Activated CD4-positive, alpha-beta T cell treated with anti-CD3 and anti-CD28 coated beads, Interleukin-2, amount 10 ng/mL, durations not matched to agents 7 days and 5 days (primary cell): ENCODE measurements at regions not wholly inside any gene's neighbourhood (a gene's known extent, or its start where the extent isn't known, plus 50 kb on each side); places are given as distances from the start of the nearest gene placed in this dataset.
"Not testable (repeated sequence)": the region's sequence is repeated elsewhere in the genome, so short reads cannot be mapped to it uniquely, and the experiment has no call there.

Experiments used
- CTCF ChIA-PET: fragments of 350-600 bp; sonication (Branson Sonifier 250); formaldehyde crosslinking; loops from one replicate; lab custom pipeline; 2021; ENCODE audit warnings: antibody characterized with exemption; lab: Charles Lee
- POLR2A ChIA-PET: fragments of 350-600 bp; sonication (Branson Sonifier 250); formaldehyde crosslinking; loops from one replicate; lab custom pipeline; 2021; ENCODE audit warnings: antibody characterized with exemption; lab: Charles Lee
- DNase-seq: peaks from one replicate; pipeline ENCODE4 v3.0.0-alpha.2; 2020
- H3K27ac Mint-ChIP-seq: one replicate; pipeline ENCODE4 v1.8.0; 2021; ENCODE audit warnings: mild to moderate bottlenecking, moderate library complexity, mixed read lengths
- H3K27me3 Mint-ChIP-seq: one replicate; pipeline ENCODE4 v1.8.0; 2021; ENCODE audit warnings: mixed read lengths
- H3K36me3 Mint-ChIP-seq: one replicate; pipeline ENCODE4 v1.8.0; 2021; ENCODE audit warnings: low read depth, mixed read lengths
- H3K4me1 Mint-ChIP-seq: one replicate; pipeline ENCODE4 v1.8.0; 2021; ENCODE audit warnings: mixed read lengths
- H3K4me3 Mint-ChIP-seq: one replicate; pipeline ENCODE4 v1.8.0; 2021; ENCODE audit warnings: mild to moderate bottlenecking, moderate library complexity, mixed read lengths
- H3K9me3 Mint-ChIP-seq: one replicate; pipeline ENCODE4 v1.8.0; 2021; ENCODE audit warnings: mixed read lengths

DNA sequence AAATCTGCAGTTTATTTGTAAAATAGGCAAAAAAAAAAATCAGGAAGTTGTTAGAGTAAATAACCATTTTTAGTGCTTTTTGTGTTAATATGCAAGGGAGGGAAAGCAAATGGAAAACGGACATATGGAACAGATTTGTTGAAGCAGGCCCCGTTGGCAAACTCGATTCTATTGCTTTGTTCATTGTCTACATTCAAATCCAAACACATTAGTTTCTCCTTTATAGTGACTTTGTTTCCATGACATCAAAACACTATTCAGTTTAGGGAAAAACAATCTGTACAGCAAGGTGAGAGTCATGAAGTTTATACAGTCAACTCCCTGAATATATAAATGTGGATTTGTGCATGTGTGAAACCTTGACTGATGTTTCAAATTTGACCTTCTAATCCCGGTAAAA, 142.2 kb downstream of the FAM47A start:
- no peaks in the 10 kb centered on the region for H3K27me3 Mint-ChIP-seq
- no peak overlapping the region for H3K4me3 Mint-ChIP-seq
- CTCF ChIA-PET = no interaction called here
- H3K27ac Mint-ChIP-seq = no peak overlapping the region
- no peaks in the 10 kb centered on the region for H3K9me3 Mint-ChIP-seq
- no peak for DNase-seq
- POLR2A ChIA-PET = no interaction called here
- no peaks in the 10 kb centered on the region for H3K4me1 Mint-ChIP-seq
- H3K36me3 Mint-ChIP-seq = no peaks in the 10 kb centered on the region

DNA sequence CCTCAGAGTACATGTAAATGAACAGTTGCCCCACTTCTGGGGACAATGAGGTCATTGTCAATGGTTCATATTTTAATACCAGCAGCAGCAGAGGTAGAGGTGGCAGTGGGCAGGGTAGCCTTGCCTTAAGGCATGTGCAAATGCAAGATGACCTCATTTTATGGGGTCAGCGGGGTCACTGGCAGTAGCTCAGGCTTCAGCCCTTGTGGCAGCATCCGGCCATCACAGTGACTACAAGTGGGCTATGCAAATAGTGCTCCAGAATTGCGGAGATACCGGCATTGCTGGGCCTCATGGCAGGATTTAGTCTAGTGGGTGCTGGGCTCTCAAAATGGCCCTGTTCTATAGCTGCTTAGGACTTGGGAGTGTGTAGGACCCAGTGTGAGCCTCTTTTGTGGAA, 144.7 kb downstream of the FAM47A start:
- POLR2A ChIA-PET = no interaction called here
- H3K4me1 Mint-ChIP-seq = no peaks in the 10 kb centered on the region
- H3K4me3 Mint-ChIP-seq = no peak overlapping the region
- no peaks in the 10 kb centered on the region for H3K36me3 Mint-ChIP-seq
- CTCF ChIA-PET = no interaction called here
- no peaks in the 10 kb centered on the region for H3K9me3 Mint-ChIP-seq
- no peak for DNase-seq
- H3K27ac Mint-ChIP-seq = no peak overlapping the region
- H3K27me3 Mint-ChIP-seq = no peaks in the 10 kb centered on the region

DNA sequence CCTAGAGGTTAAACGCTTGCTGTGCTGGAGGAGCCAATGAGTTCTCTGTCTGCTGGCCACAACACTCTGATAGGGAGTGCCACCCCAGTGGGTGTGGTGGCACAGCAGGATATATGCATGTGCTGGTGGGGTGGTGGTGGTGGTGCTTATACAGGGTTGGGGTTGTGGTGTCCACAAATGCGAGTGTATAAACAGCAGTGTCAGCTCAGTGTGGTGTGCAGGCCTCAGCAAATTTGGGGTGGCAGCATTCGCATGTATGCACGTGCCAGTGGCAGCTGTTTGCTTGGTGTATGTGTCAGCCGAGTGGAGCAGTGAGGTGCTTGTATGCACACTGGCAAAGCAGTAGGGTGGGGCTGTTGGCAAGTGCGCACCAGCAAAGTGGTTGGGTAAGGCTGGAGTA, 157.4 kb downstream of the FAM47A start:
- Mint-ChIP-seq H3K4me1 (no peaks in the 10 kb centered on the region), H3K36me3 (no peaks in the 10 kb centered on the region), H3K27ac (no peak overlapping the region), H3K4me3 (no peak overlapping the region), H3K27me3 (no peaks in the 10 kb centered on the region), H3K9me3 (peaks cover 3% of the 10 kb centered on the region)
- DNase-seq = no peak
- CTCF ChIA-PET = no interaction called here
- POLR2A ChIA-PET = no interaction called here

DNA sequence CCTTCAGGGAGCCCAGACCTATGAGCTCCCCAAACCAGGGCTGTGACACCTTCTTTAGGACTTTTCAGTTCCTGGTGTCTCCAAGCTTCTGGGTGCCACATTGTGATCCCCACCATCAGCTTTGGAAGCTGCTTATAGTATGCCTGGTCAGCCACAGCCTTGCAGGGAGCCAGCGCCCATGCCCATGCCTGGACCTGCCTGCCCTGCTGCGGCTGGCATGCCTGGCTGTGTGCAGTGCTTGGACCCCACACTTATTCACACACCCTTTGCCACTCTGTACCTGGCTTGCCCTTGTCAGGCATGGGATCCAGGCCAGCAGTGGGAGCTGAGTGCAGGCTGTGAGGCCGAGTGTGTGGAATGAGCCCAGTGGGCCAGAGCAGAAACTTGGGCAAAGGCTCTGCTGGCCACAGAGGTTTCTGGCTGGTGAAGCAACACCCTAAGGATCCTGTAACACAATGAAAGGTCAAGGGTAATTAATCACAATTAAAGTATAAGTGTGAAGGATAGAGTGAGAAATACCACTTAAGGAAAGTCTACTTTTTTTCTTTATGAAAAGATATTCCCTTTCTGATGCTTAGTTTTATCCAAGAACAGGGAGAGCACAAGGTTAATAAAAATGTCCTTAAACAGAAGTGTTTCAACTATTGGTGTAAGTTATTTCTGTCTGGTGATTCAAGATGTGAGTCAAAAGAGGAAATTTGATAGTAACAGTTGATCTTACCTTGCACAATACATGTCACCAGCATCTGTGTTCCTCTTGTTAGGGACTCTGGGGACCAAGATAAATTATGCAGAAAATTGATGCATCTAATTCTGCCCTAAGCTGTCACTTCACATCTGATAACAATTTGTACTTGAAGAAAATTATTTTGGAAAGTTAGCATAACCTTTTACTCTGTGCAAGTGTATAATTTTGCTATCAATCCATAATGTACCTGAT, 161.8 kb downstream of the FAM47A start:
- ChIA-PET CTCF (no interaction called here), POLR2A (no interaction called here)
- no peak overlapping the region for H3K27ac Mint-ChIP-seq
- no peak overlapping the region for H3K4me3 Mint-ChIP-seq
- no peak for DNase-seq
- H3K9me3 Mint-ChIP-seq = peaks cover 3% of the 10 kb centered on the region
- no peaks in the 10 kb centered on the region for H3K36me3 Mint-ChIP-seq
- no peaks in the 10 kb centered on the region for H3K27me3 Mint-ChIP-seq
- H3K4me1 Mint-ChIP-seq = no peaks in the 10 kb centered on the region

DNA sequence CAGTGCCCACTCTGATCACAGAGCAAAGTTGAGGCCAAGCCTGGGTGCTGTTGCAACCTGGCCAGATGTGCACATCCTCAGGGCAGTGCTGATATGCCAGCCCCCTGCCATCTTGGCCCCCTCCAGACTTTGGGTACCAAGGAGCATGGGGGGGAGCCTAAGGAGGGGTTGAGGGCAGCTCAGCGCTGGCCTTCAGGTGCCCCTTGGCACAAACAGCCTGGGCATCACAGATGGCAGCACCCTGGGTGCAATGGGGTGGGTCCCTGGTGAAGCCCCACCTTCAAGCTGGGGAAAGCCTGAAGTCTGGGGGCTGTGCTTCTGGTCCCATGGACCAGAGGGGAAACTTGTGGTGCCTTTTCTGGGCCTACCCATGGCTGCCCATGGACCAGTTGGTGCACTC, 163.0 kb downstream of the FAM47A start:
- Mint-ChIP-seq H3K9me3 (peaks cover 3% of the 10 kb centered on the region), H3K36me3 (no peaks in the 10 kb centered on the region), H3K27me3 (no peaks in the 10 kb centered on the region), H3K27ac (no peak overlapping the region), H3K4me3 (no peak overlapping the region), H3K4me1 (no peaks in the 10 kb centered on the region)
- CTCF ChIA-PET = no interaction called here
- DNase-seq = no peak
- POLR2A ChIA-PET = no interaction called here

DNA sequence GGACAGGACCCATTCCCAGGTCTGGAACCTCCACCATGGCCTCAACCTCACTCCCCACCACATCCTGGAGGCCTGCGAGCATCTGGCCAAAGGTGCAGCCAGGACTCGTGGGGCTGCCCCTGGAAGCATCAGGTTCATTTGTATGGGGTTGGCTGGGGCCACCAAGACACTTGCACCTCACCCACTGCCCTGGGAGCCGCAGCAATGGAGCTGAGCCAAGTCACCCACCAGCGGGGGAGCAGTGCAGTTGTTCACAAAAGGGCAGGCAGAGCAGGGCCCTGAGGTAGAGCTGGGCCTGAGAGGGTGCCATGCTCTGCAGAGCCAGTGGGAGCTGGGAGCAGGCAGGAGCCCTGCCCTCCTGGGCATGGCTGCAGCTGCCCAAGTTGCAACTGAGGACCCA, 163.5 kb downstream of the FAM47A start:
- ChIA-PET CTCF (no interaction called here), POLR2A (no interaction called here)
- Mint-ChIP-seq H3K4me1 (no peaks in the 10 kb centered on the region), H3K27ac (no peak overlapping the region), H3K4me3 (no peak overlapping the region), H3K27me3 (no peaks in the 10 kb centered on the region), H3K36me3 (no peaks in the 10 kb centered on the region), H3K9me3 (peaks cover under 1% of the 10 kb centered on the region)
- DNase-seq = no peak

DNA sequence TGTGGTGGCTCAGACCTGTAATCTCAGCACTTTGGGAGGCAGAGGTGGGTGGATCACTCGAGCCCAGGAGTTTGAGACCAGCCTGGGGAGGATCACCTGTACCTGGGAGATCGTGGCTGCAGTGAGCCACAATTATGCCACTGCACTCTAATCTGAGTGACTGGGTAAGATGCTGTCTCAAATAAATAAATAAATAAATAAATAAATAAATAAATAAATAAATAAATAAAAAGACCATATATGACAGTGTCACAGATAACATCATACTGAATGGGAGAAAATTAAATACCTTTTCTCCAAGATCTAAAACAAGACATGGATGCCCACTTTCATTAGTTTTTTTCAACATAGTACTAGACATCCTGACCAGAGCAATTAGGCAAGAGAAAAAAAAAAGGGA, 182.8 kb downstream of the FAM47A start:
- Mint-ChIP-seq H3K27ac (no peak overlapping the region), H3K36me3 (no peaks in the 10 kb centered on the region), H3K9me3 (peaks cover 6% of the 10 kb centered on the region), H3K4me1 (no peaks in the 10 kb centered on the region), H3K4me3 (no peak overlapping the region), H3K27me3 (no peaks in the 10 kb centered on the region)
- DNase-seq = no peak
- ChIA-PET CTCF (no interaction called here), POLR2A (no interaction called here)

DNA sequence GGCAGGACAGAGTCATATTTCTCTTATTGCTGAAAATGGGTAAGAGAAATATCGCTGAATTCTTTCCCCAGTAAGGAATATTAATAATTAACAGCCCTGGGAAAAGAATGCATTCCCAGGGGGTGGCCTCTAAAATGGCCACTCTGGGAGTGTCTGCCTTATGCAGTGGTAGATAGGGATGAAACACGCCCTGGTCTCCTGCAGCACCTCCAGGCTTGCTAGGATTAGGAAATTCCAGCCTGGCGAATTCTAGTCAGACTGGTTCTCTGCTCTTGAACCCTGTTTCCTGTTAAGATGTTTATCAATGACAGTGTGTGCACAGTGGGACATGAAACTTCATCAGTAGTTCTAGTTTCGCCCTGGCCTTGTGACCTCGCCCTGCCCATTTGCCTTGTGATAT, 205.9 kb downstream of the FAM47A start:
- H3K36me3 Mint-ChIP-seq, H3K4me1 Mint-ChIP-seq, POLR2A ChIA-PET, H3K27ac Mint-ChIP-seq, H3K27me3 Mint-ChIP-seq, H3K4me3 Mint-ChIP-seq, DNase-seq, H3K9me3 Mint-ChIP-seq, CTCF ChIA-PET: not testable (repeated sequence)

DNA sequence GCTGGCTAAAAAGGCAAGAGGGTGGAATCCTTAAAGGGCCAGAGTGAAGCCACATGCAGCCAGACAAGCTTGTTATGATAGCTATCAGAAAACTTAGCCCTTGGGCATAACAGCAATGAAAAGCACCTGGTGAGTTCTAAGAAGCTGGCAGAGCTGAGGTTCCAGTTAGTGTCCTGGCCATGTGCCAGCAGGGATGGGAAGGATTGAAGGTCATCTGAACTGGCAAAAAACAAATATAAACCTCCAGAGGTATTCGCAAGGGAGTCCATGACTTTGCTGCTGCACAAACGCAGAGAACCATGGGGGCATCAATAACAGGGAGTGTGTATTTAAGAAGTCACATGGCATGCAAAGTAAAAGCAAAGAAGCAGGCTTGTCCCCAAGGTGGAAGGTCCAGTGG, 208.9 kb downstream of the FAM47A start:
- no peaks in the 10 kb centered on the region for H3K27me3 Mint-ChIP-seq
- H3K27ac Mint-ChIP-seq = no peak overlapping the region
- H3K36me3 Mint-ChIP-seq = no peaks in the 10 kb centered on the region
- ChIA-PET POLR2A (no interaction called here), CTCF (no interaction called here)
- H3K9me3 Mint-ChIP-seq = peaks cover 2% of the 10 kb centered on the region
- DNase-seq = no peak
- no peak overlapping the region for H3K4me3 Mint-ChIP-seq
- H3K4me1 Mint-ChIP-seq = no peaks in the 10 kb centered on the region

DNA sequence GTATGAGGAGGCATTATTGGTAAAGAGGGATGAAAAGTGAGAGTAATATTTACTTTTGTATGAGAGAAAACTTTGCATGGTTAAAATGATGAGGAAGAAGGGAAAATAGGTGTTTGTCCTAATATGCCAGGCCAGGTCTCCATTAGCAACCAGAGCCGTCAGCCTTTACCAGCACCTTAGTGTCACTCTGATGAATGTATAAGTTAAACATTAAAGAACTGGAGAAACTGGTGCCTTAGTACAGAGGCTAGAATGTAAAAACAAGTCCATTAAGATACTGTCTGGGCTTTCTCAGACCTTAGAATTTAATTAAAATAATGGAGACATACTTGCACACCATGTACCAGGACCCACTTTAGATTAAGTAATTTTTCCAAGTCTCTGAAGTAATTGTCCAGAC, 222.3 kb downstream of the FAM47A start:
- H3K27me3 Mint-ChIP-seq = no peaks in the 10 kb centered on the region
- ChIA-PET CTCF (no interaction called here), POLR2A (no interaction called here)
- no peaks in the 10 kb centered on the region for H3K36me3 Mint-ChIP-seq
- no peak for DNase-seq
- no peaks in the 10 kb centered on the region for H3K4me1 Mint-ChIP-seq
- no peak overlapping the region for H3K4me3 Mint-ChIP-seq
- no peaks in the 10 kb centered on the region for H3K9me3 Mint-ChIP-seq
- H3K27ac Mint-ChIP-seq = no peak overlapping the region

DNA sequence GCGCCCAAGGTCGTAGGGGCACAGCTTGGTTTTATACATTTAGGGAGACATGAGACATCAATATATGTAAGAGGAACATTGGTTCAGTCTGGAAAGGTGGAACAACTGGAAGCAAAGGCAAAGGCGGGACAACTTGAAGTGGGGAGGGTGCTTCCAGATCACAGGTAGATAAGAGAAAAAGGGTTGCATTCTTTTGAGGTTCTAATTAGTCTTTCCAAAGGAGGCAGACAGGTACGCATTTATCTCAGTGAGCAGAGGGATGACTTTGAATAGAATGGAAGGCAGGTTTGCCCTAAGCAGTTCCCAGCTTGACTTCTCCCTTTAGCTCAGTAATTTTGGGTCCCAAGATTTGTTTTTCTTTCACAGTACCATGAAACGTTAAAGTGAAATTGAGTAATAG, 223.2 kb downstream of the FAM47A start:
- no peak for DNase-seq
- H3K27me3 Mint-ChIP-seq = no peaks in the 10 kb centered on the region
- ChIA-PET CTCF (no interaction called here), POLR2A (no interaction called here)
- H3K9me3 Mint-ChIP-seq = peaks cover under 1% of the 10 kb centered on the region
- H3K27ac Mint-ChIP-seq = no peak overlapping the region
- no peaks in the 10 kb centered on the region for H3K36me3 Mint-ChIP-seq
- no peak overlapping the region for H3K4me3 Mint-ChIP-seq
- no peaks in the 10 kb centered on the region for H3K4me1 Mint-ChIP-seq

DNA sequence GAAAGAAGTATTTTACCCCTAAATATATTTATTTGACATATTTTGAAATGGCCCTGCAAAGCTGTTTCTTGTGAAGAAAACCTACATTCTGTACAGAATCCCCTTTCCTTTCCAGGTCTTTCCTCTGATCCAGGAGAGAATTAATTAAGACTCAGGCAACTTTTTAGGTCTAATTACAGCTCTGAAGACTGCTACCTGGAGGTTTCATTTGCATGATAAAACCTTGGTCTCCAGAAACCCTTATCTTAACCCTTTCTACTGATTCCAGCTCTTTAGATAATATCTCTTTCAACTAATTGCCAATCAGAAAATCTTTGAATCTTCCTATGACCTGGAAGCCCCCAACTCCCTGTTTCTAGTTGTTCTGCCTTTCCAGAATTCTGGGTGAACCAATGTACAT, 224.0 kb downstream of the FAM47A start:
- Mint-ChIP-seq H3K4me3 (no peak overlapping the region), H3K27me3 (no peaks in the 10 kb centered on the region), H3K27ac (no peak overlapping the region), H3K9me3 (peaks cover 4% of the 10 kb centered on the region), H3K36me3 (no peaks in the 10 kb centered on the region), H3K4me1 (no peaks in the 10 kb centered on the region)
- ChIA-PET POLR2A (no interaction called here), CTCF (no interaction called here)
- DNase-seq = no peak

DNA sequence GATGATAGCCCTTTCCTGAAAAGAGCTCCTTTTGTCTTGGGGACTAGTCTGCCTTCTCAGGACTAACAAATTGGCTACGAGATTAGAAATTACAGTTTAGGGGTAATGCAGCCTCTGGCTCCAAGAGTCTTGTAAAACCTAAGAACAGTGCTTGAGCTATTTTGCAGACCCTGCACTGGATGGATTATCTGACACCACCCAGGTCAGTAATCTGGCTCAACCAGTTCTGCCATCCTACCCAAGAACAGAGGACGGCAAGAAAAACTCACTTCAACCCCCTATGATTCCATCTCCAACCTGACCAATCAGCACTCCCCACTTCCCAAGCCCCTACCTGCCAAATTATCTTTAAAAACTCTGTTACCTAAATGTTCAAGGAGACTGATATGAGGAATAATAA, 225.1 kb downstream of the FAM47A start:
- Mint-ChIP-seq H3K9me3 (peaks cover 4% of the 10 kb centered on the region), H3K27ac (no peak overlapping the region), H3K36me3 (no peaks in the 10 kb centered on the region), H3K4me3 (no peak overlapping the region), H3K27me3 (no peaks in the 10 kb centered on the region), H3K4me1 (no peaks in the 10 kb centered on the region)
- POLR2A ChIA-PET = no interaction called here
- no peak for DNase-seq
- CTCF ChIA-PET = no interaction called here

DNA sequence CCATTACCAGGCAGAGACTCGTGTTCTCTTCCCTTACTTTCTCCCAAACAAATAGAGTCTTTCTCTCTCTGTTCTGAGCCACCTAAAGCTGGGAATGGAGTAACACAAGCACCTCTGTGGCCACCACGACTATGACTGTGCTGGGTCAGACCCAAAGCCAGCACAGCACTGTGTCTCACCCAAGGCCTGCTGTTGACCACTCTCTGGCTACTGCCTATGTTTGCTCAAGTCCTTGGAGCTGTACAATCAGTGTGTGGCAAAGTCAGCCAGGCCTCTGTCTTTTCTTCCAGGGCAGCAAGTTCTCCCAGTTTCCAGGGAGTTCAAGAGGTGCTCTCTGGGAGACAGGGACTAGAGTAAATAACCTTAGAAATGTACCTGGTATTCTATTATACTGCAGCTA, 239.4 kb downstream of the FAM47A start:
- no peak for DNase-seq
- Mint-ChIP-seq H3K27ac (no peak overlapping the region), H3K4me1 (no peaks in the 10 kb centered on the region), H3K36me3 (no peaks in the 10 kb centered on the region), H3K4me3 (no peak overlapping the region), H3K27me3 (no peaks in the 10 kb centered on the region), H3K9me3 (peaks cover 2% of the 10 kb centered on the region)
- ChIA-PET CTCF (no interaction called here), POLR2A (no interaction called here)
